ENCODE measurements at regions not wholly inside any gene's neighbourhood (a gene's known extent, or its start where the extent isn't known, plus 50 kb on each side); places are given as distances from the start of the nearest gene placed in this dataset.

DNA sequence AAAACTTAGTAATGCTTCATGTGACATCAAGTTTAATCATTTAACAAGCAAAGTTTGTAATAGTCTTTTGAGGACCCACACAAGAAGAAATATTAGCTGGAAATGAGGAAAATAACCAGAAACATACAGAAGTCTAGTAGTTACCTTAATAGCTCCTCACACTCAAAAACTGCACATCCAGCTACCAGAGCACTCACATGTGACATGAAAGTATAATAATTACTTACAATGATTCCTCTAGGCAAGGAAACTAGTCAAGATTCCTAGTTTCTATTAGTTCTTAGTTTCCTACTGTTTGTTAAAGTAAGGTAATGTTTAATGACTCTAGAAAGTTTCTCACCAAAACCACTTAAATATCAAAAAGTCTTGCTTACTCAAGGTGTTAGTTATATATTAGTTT lies 335.8 kb downstream of the RAD51AP2 start:
- ATAC-seq (no peak), DNase-seq (no peak)
- Mint-ChIP-seq H3K4me3 (no peak overlapping the region), H3K9me3 (peaks cover 0 to 5% of the 10 kb centered on the region in 2 donors), H3K27me3 (no peaks in the 10 kb centered on the region), H3K4me1 (no peaks in the 10 kb centered on the region), H3K27ac (no peak overlapping the region)

DNA sequence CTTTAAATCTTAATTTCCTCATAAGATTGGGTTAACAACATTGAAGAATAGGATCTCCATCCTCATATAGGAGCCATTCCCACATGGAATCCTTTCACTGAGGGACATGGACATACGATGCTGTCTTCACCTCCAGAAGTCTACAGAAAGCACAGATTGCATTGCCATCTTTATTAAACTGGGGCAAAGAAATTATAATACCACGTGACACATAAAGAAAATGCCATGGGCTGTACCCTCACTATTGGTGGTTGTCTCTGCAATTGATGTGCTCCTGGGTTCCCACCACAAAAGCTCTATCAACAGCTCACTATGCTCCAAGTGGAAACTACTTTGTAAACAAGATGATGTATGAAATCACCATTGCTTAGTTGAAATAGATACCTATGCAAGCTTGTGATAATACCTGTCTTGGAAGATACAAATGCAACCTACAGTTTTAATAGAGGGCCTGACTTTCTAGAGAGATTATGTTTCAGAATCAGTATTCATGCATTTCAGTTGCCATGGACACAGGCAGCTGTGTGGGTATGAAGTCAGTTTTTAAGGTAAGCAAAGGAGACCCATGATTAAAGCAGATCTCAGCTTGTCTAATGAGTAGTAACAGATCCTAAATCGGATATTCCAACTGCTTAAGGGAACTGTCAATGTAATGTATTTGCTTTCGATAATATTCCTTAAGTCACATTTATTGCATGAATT lies 337.0 kb downstream of the RAD51AP2 start:
- ATAC-seq: no peak
- Mint-ChIP-seq H3K4me3 (no peak overlapping the region), H3K4me1 (no peaks in the 10 kb centered on the region), H3K27ac (no peak overlapping the region), H3K9me3 (peaks cover 0 to 5% of the 10 kb centered on the region in 2 donors), H3K27me3 (no peaks in the 10 kb centered on the region)
- no peak for DNase-seq

DNA sequence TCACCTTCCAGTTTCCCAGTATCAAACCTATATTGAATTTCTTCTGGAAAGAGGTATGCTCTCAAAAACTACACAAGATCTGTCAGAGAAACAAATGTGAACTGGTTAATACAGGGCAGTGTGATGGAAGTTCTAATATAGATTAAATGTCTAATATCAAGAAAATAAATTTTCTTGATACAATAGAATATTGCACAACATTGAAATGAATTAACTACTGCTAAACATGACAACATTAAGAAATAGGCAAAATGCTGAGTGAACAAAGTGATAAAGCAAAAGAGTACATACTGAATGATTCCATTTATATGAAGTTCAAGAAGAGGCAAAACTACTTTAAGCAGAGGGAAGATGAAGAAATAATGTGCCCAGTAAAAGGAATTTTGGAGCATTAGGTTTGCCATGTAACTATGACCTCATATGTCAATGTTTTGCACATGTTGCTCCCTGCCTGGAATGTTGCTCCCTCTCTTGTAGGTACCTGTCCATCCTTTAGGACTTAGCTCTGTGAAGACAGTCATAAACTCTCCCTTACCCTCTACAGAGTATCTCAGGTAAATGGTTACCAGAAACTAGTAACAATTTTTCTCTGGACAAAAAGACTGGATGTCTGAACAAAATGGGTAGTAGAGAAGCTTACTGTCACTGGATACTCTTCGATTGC lies 339.0 kb downstream of the RAD51AP2 start:
- Mint-ChIP-seq H3K4me1 (no peaks in the 10 kb centered on the region), H3K9me3 (peaks cover 0 to 5% of the 10 kb centered on the region in 2 donors), H3K27me3 (no peaks in the 10 kb centered on the region), H3K27ac (no peak overlapping the region), H3K4me3 (no peak overlapping the region)
- no peak for ATAC-seq
- no peak for DNase-seq

DNA sequence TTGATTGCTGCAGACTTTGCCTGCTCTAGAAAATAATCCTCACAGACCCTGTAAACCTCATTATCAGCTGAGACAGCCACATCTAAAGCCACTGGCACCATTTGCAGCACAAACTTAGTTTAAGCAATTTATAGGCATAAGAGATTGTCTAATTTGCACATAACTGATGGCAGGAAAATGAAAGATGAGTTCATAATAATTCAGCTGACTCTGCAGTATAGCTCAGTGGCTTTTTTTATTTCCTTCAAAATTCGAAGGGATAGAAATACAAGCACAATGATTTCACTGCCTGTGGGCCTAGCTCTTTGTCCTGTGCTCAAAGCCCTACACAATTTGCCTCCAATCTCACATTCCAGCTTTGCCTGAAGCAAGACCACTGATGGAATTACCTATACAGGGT lies 341.2 kb downstream of the RAD51AP2 start:
- ATAC-seq: no peak
- no peak overlapping the region for H3K4me3 Mint-ChIP-seq
- H3K4me1 Mint-ChIP-seq: no peaks in the 10 kb centered on the region

DNA sequence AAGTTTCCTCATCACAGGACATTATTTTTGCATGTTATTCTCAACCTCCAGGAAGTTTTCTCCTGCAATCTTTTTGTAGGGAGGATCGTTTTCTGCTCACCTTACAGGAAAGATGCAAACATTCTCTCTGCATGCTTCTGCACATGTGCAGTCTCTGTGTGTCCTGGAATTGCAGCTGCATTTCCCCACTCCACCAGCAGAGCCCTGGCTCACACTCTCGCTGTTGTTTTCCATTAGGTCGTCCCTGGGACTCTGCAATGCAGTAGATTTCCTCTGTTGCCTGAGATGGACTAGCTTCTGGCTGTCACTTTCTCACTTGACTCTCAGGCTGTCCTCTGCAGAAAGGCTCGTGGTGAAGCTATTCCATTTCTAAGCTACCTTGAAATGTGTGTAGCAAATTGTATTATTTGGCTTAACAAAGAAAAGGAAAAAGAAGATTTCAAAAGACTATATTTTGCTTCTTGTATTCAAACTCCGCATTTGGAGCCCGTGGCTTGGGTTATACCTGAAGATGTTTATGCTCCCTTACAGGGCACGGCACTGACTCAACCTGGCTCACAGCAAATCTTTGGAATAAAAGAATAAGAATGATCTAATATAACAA lies 346.7 kb downstream of the RAD51AP2 start:
- Mint-ChIP-seq H3K9me3 (peaks cover 0 to 6% of the 10 kb centered on the region in 2 donors), H3K27ac (no peak overlapping the region), H3K4me1 (no peaks in the 10 kb centered on the region), H3K27me3 (no peaks in the 10 kb centered on the region), H3K4me3 (no peak overlapping the region)
- ATAC-seq (no peak), DNase-seq (no peak)

More for the DNA sequence above, 341.2 kb downstream of the RAD51AP2 start:
- H3K27me3 Mint-ChIP-seq: no peaks in the 10 kb centered on the region
- H3K27ac Mint-ChIP-seq: no peak overlapping the region
- peaks cover 0 to 4% of the 10 kb centered on the region in 2 donors for H3K9me3 Mint-ChIP-seq
- no peak for DNase-seq

DNA sequence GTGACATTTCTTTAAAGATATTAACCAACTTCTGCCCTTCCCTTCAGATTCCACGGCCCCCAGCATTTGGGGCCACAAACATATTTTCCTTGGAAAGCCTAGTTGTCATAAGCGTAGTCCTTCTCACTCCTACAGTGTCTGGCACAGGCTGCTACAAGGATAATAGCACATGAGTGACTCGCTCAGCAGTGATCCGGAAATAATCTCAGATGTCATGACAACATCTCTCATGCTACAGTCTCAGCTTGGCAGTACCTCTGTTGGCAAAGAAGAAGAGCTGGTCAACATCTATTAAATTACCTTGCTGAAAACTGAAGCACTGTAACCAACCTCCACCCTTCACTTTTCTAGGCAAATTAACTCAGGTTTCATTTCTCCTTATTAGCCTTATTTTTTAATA lies 351.7 kb downstream of the RAD51AP2 start:
- no peak overlapping the region for H3K27ac Mint-ChIP-seq
- no peak for DNase-seq
- no peak for ATAC-seq

DNA sequence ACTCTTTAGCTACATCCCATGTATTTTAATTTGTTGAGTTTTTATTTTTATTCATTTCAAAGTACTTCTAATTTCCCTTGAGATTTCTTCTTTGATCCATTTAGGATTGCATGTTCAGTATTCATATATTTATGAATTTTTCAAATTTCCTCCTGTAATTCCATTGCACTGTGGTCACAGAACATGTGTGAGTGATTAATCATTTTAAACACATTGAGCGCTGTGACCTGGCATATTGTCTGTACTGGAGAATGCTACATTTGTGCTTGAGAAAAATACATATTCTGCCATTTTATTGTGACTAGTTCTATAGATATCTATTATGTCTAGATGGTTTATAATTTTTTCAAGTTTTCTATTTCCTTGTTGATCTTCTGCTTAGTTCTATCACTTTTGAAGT lies 353.7 kb downstream of the RAD51AP2 start:
- DNase-seq: no peak
- H3K27me3 Mint-ChIP-seq: no peaks in the 10 kb centered on the region
- no peak for ATAC-seq

More for the DNA sequence above, 351.7 kb downstream of the RAD51AP2 start:
- H3K4me3 Mint-ChIP-seq: no peak overlapping the region
- H3K9me3 Mint-ChIP-seq: peaks cover 0 to 6% of the 10 kb centered on the region in 2 donors
- no peaks in the 10 kb centered on the region for H3K4me1 Mint-ChIP-seq
- H3K27me3 Mint-ChIP-seq: no peaks in the 10 kb centered on the region

DNA sequence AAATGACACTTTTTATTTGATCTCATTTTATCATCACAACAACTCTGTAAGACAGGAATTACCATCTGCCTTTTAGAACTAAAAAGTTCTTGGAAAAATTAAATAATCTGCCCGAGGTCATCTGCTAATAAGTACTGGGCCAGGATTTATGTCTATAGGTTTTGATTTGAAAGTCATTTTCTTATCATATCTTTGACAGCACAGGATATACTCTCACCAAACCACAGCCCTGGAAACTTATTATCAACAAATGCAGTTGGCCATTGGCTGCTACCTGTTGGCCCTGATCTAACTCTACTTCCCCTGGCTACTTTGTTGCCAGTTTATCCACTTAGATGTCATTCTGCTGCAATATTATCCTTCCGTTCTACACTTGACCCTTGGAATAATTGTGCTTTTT lies 354.6 kb downstream of the RAD51AP2 start:
- H3K9me3 Mint-ChIP-seq: no peaks in the 10 kb centered on the region
- H3K4me3 Mint-ChIP-seq: no peak overlapping the region
- no peaks in the 10 kb centered on the region for H3K4me1 Mint-ChIP-seq
- ATAC-seq (no peak), DNase-seq (no peak)
- H3K27ac Mint-ChIP-seq: no peak overlapping the region
- no peaks in the 10 kb centered on the region for H3K27me3 Mint-ChIP-seq

More for the DNA sequence above, 353.7 kb downstream of the RAD51AP2 start:
- no peak overlapping the region for H3K4me3 Mint-ChIP-seq
- peaks cover 0 to 6% of the 10 kb centered on the region in 2 donors for H3K9me3 Mint-ChIP-seq
- H3K27ac Mint-ChIP-seq: no peak overlapping the region
- H3K4me1 Mint-ChIP-seq: no peaks in the 10 kb centered on the region

DNA sequence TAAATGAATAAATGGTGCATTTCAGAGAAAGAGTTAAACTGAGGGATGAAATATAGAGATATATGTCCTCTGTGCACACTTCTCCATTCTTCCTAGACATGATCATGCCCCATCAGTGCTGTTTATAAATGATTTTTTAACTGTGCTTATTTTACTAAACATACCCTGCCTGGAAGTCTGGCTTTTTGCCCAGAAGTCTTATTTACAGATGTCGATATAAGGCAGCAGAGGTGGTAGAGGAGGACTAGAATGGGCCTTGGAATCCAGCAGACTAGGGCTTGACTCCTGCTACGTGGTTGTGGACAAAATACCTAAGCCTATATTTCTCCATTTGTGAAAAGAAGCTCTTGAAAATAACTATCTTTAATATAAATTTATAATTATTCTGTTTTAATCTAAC lies 355.5 kb downstream of the RAD51AP2 start:
- Mint-ChIP-seq H3K27ac (no peak overlapping the region), H3K4me1 (no peaks in the 10 kb centered on the region), H3K9me3 (no peaks in the 10 kb centered on the region), H3K27me3 (no peaks in the 10 kb centered on the region), H3K4me3 (no peak overlapping the region)
- no peak for DNase-seq
- ATAC-seq: no peak

DNA sequence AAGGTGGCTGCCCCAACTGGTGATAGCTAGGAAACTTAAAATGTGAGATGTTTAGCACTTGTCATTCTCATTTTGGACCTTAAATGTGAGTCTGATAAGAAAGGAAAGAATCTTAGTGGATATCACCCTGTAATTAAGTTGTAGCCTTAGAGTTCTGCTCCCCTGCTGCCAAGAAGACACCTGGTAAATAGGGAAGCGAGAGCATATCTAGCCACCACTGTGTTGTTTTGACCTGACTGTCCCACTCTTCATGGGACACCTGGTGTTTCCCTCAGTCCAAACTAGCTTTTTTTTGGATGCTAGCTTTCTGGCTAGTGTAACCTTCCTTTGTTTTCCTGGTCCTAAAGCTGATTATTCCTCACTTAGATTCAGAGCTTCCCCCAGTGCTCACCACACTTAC lies 357.6 kb downstream of the RAD51AP2 start:
- H3K27ac Mint-ChIP-seq: no peak overlapping the region
- no peak overlapping the region for H3K4me3 Mint-ChIP-seq
- DNase-seq: no peak
- H3K4me1 Mint-ChIP-seq: no peaks in the 10 kb centered on the region
- no peaks in the 10 kb centered on the region for H3K9me3 Mint-ChIP-seq
- ATAC-seq: no peak
- H3K27me3 Mint-ChIP-seq: no peaks in the 10 kb centered on the region

DNA sequence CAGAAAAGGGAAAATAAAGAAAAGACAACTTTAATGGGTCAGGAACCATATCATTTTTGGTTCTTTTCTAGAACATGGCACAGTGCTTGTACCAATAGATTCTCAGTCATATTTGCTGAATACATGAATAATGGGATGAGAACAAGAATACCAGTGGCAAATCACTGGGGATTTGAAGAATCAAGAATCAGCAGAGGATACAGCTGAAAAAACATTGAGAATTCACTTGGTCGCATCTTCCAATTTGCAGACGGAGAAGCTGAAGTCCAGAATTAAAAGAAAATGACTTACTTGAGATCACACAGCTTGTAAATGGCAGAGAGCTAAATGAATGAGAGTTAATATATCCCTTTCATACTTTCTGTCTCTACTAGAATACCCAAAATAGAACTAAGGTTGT lies 362.2 kb downstream of the RAD51AP2 start:
- H3K9me3 Mint-ChIP-seq: no peaks in the 10 kb centered on the region
- no peak for ATAC-seq
- no peak for DNase-seq
- H3K27ac Mint-ChIP-seq: no peak overlapping the region
- H3K4me3 Mint-ChIP-seq: no peak overlapping the region
- no peaks in the 10 kb centered on the region for H3K4me1 Mint-ChIP-seq
- no peaks in the 10 kb centered on the region for H3K27me3 Mint-ChIP-seq

DNA sequence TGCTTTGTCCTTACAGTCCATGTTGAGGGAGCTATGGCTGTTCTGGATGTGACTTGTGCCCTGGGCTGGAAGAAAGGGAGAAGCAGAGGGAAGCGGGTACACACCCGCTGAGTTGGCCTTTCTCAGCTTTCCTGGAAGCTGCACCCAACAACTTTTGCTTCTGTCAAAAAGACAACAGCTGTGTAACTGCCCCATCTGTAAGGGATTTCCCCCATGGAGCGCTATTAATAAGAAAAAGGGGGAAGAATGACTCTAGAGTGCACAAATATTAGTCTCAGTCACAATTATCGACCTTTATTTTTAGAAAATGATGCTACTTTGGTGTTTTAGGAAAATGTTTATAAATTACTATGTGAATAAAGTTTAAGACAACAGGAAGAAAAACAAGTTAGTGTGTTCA lies 368.3 kb downstream of the RAD51AP2 start:
- Mint-ChIP-seq H3K9me3 (peaks cover 5 to 14% of the 10 kb centered on the region in 2 donors), H3K4me3 (no peak overlapping the region), H3K27me3 (no peaks in the 10 kb centered on the region), H3K4me1 (no peaks in the 10 kb centered on the region), H3K27ac (no peak overlapping the region)
- no peak for ATAC-seq
- DNase-seq: no peak

DNA sequence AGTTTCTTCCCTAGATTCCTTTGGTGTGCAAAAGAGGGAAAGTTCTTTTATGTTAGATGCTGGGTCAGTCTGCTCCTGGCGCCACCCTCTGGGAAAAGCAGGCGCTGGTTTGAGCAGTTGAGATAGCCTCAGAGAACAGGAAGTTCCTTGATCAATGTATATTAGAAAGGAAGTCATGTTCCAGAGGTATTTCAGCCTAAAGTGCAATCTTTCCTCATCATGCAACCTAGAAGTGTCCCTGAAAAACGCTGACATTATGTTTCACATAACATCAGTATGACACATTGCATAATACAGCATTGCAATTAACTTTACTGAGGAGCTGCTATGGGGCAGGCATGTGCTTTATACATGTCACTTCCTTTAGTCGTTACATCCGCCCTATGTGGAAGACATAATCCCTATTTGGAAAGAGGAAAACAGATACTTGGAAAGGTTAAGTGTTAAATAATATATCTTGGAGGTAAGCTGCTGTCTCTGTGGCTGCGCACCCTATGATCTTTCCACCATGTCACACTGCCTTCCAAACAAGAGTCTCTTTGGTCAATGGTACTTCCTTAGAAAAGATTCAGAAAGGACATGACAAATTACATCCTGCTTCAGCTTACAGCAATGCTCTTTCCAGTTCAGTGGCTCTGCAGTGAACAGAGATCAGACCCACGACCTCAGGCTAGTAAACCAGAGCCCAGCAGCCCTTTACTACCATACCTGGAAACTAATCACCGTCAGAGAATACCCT lies 369.7 kb downstream of the RAD51AP2 start:
- peaks cover 5 to 14% of the 10 kb centered on the region in 2 donors for H3K9me3 Mint-ChIP-seq
- ATAC-seq: no peak
- no peak overlapping the region for H3K27ac Mint-ChIP-seq

DNA sequence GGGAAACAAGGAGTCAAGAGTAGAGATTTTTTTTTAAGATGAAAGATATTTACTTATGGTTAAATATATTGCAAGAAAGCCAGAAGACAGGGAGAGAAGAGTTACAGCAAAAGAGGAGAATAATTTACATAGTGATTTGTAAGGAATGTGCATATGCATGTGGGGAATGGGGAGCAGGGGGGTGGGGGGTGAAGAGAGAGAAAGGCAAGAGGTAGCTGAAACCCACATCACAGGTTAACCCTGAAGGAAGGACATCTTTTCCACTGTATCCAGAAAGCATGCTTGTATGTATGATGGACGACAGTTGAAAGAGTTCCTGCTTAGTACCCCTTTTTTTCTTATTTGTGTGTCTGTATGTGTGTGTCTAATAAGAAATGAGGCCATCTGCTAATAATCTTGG lies 371.9 kb downstream of the RAD51AP2 start:
- ATAC-seq (no peak), DNase-seq (no peak)
- Mint-ChIP-seq H3K27ac (no peak overlapping the region), H3K9me3 (peaks cover 5 to 14% of the 10 kb centered on the region in 2 donors), H3K4me3 (no peak overlapping the region), H3K4me1 (no peaks in the 10 kb centered on the region), H3K27me3 (no peaks in the 10 kb centered on the region)

More for the DNA sequence above, 369.7 kb downstream of the RAD51AP2 start:
- Mint-ChIP-seq H3K27me3 (no peaks in the 10 kb centered on the region), H3K4me3 (no peak overlapping the region), H3K4me1 (no peaks in the 10 kb centered on the region)
- no peak for DNase-seq

DNA sequence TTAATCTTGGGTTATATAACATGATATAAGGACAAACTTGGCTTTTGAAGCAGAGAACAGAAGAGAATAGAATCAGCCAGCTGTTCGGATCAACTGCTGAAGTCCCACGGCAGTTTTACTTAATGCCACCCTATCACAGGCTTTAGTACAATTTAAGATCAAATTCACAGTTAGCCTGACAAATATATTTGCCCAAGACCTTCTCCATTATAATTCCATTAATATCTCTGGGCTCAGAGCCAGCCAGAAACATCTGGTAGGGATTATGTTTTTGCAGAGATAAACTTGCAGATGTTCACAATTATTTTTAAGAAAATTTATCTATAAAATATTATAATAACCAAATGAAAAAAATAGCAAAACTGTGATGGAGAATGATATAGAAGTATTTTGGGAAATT lies 381.4 kb downstream of the RAD51AP2 start:
- Mint-ChIP-seq H3K9me3 (no peaks in the 10 kb centered on the region), H3K4me1 (no peaks in the 10 kb centered on the region), H3K27me3 (no peaks in the 10 kb centered on the region), H3K27ac (no peak overlapping the region), H3K4me3 (no peak overlapping the region)
- ATAC-seq: no peak
- no peak for DNase-seq

DNA sequence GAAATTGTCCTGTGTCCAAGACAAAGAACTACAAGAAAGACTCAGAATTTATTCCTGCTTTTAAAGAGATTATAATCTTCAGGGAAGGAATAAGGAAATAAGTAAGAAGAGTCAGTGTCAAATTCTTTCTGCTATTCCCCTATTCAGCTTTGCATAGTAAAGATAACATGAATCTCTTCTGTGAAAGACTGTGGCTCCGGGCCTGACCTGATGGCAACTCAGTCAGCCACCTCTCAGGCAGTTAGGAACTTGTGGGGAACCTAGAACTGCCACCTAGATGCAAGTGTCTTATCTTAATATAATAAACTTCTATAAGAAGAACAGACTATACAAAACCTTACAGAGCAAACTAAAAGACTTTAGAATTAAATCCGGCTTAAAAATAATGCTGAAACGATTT lies 382.0 kb downstream of the RAD51AP2 start:
- Mint-ChIP-seq H3K4me3 (no peak overlapping the region), H3K4me1 (no peaks in the 10 kb centered on the region), H3K27ac (no peak overlapping the region), H3K9me3 (no peaks in the 10 kb centered on the region), H3K27me3 (no peaks in the 10 kb centered on the region)
- DNase-seq: no peak
- no peak for ATAC-seq
